AG09319 (cell line): ENCODE measurements at regions not wholly inside any gene's neighbourhood (a gene's known extent, or its start where the extent isn't known, plus 50 kb on each side); places are given as distances from the start of the nearest gene placed in this dataset.

ENCODE experiments used
- DNase-seq: peaks from one replicate; pipeline ENCODE4 v3.0.0-alpha.2; 2010; ENCODE audit warnings: low read depth; ENCODE audit errors: extremely low read depth
- CTCF ChIP-seq: IDR thresholded peaks from 2 replicates; pipeline ENCODE4 v1.5.1; 2011; ENCODE audit warnings: low read depth, mild to moderate bottlenecking, inconsistent platforms, low read length, moderate library complexity

- no peak for TF ChIP-seq CTCF
- DNase-seq: no peak
Measured at GRCh38 chr5:8683496-8683895, 814.5 kb downstream of the MTRR start.

DNA sequence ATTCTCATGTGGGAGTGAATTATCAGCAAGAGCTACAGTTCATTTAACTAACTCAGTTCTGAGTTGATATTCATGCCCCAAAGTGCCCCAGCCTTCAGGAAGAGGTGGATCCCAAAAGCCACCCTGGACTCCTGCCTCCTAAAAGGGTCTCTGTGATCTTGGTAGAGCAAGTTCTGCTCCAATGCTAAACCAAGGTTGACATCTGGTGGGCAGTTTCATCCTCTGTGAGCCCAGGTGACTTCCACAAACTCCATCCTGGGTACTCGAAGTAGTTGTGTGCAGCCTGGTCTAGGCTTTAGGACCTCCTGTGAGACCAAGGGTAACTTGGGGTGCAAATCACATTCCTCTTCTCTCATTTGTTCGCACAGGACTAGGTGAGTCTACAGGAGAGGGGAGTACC lies 816.8 kb downstream of the MTRR start:
- TF ChIP-seq CTCF: no peak; the same call in 1 of the 2 replicates
- DNase-seq: no peak

DNA sequence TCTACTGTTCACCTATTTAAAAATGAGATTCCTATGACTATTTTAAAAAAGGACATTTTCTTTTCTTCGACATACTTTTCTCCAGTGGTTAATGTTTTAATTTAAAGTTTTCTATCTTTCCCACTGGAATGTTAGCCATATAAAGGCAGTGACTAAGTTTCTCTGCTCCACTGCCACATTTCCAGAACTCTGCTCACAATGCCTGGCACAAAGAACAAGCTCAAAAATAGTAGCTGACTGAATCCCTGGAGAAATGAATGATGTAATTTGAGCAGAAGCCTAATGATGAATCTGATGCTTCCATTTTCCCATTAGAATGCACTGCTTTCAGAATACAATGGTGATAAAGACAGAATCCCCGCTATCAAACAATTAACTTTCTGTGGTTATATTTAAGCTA lies 817.8 kb downstream of the MTRR start:
- no peak for TF ChIP-seq CTCF
- no peak for DNase-seq

DNA sequence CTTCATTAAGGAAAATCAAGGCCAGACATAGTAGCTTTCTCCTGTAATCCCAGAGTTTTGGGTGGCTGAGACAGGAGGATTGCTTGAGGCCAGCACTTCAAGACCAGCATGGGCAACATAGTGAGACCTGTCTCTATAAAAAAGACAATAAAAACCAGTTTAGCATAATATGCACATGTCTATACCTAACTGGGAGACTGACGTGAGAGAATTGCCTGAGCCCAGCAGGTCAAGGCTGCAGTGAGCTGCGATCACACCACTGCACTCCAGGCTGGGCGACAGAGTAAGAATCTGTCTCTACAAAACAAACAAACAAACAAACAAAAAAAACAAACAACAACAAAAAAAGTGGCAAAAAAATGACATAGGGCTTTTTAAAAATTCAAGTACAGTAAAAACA lies 820.8 kb downstream of the MTRR start:
- TF ChIP-seq CTCF: no peak
- DNase-seq: no peak

DNA sequence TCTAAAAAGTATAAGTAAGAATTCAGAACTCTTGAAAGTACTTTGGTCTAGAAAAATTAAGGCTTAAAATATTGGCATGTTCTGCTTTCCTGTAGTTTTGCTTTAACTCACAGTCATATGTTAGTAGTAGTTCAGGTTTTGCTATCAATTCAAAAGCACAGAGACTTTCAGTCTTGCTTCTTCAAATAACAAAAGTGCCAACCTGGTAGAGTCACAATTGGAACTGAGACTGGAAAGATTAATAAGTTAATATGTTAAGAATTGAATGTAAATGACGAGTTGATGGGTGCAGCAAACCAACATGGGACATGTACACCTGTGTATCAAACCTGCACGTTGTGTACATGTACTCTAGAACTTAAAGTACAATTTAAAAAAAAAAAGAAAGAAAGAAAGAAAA lies 822.3 kb downstream of the MTRR start:
- TF ChIP-seq CTCF: no peak
- DNase-seq: no peak

DNA sequence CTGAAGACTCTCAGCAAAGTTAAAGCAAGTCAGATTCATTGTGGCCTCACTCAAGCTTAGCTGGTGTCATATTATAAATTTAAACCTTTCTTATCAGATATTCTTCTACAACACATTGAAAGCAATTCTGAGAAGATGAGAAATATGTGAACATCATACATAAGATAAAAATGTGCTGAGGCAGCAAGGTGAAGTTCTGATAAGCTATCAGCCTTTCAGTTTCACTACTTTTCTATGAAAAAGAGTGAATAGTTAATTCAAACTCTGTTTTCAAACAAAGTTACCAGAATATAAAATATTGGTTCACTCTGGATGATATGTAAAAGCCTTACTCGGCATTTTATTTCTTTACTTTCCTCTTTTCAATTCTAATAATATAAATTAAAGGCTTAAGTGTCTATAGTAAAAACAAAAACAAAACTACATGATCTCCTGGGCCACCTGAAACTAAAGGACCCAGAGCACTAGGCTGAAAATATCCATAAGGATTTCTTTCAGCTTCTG lies 824.4 kb downstream of the MTRR start:
- TF ChIP-seq CTCF: no peak
- DNase-seq: no peak

DNA sequence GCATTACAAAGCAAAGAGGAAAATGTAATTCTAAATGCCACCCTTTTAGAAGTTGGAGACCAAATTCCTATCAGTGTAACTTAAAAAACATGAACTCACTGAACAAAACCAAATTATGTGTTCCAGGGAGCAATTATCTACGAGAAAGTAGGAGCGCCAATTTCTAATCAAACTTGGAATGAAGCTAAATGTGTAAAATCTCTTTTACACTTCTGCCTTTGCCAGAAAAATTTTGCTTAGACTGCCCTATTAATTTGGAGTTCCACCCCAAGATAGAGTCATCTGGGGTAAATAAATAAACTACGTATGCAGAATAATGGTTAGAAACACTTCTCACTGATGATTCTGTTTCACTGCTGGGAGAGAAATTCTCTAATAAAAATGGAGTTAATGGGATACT lies 825.6 kb downstream of the MTRR start:
- no peak for TF ChIP-seq CTCF
- DNase-seq: no peak
